ENCODE measurements at regions not wholly inside any gene's neighbourhood (a gene's known extent, or its start where the extent isn't known, plus 50 kb on each side); places are given as distances from the start of the nearest gene placed in this dataset.

DNA sequence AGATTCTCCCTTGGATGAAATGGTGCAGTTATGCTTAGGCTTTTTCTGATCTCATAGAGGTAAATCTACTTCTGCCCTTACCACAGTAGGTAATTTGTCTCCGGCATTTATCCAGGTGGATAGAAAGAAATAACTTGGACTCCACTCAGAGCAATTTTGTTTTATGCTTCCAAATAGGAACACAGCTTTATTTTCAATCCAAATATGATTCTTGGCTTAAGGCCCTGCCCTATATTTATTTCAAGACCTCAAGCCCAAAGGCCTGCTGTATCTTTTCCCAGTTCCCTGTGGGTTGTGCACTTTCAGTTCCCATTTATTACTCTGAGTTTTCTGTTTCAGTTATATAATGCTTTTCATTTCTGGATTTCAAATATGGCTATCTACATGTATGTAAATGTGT, 274.2 kb upstream of the SMC2 start:
- peak; percentile 51 for DNase-seq (ENCODE audit: low spot score)
- in situ Hi-C loops (cut with HindIII; ENCODE audit: low sequenced_read_pairs) = no loop called here

DNA sequence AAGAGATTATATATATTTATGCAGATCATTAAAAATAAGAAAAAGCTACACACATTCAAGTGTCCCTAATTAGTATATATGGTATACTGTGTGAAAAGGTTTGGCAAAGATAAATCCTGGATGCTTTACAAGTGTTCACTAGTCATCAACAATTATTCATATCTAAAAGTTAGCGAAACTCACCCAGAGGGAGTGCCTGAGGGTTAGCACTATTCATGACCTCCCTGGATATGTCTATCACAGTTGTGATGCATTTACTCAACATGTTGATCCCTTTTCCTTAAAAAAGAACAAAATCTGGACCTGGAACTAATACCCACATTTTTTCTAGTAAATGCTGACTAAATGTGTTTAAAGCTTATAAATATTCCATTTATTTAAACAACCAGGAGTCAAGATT, 273.0 kb upstream of the SMC2 start:
- DNase-seq (ENCODE audit: low spot score) = no peak
- in situ Hi-C loops (cut with HindIII; ENCODE audit: low sequenced_read_pairs) = no loop called here

DNA sequence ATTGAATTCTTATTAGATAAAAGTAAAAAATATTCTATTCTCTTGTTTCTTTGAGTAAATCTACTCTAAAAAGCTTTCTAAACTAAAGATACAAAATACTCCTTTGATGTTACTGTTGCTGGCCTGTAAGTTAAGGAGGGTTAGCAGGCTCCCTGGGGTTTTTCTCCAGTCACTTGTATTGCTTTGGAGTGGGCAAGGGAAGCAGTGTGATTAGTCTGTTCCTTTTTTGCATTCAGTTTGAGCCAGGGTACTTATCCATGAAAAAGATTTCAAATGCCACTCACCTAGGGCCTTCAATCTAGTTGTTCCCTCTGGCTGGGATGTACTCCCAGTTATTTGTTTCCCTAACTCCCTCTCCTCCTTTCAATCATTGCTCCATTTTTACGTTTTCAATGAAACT, 256.2 kb upstream of the SMC2 start:
- in situ Hi-C loops (cut with HindIII; ENCODE audit: low sequenced_read_pairs) = no loop called here
- DNase-seq (ENCODE audit: low spot score) = no peak

DNA sequence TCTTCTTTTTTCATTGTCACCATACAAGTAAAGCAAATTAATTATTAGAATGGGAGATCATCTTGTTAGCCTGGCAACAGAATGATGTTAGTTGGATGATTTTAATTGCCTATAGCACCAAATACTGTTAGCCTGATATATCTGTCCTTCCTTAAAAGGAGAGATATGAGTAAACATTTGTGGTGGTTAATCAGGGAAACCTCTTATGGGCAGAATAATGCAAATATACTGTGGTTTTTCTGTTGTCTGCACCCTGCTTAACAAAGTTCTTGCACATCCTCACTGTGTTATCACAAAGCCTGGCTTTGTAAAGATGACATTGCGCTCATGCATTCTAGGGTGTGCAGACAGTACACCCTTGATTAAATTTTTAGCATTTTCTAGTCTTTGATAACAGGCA, 254.9 kb upstream of the SMC2 start:
- no peak for DNase-seq (ENCODE audit: low spot score)
- in situ Hi-C loops (cut with HindIII; ENCODE audit: low sequenced_read_pairs) = no loop called here

DNA sequence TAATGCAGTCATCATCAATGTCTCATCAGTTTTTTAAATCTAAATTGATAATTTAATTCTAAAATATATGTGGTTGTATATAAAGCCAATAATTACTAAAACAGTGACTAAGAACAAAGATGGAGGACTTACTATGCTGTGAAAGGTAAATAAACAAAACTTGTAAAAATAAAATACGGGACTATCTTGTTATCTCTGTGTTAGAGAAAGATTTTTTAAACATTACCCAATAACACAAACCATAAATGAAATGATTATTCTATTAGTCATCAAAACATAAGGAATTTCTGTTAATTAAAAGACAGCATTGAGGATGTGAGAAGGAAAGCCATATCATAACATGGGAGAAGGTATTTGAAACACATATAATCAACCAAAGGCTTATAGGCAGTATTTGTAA, 226.2 kb upstream of the SMC2 start:
- DNase-seq (ENCODE audit: low spot score) = no peak
- in situ Hi-C loops (cut with HindIII; ENCODE audit: low sequenced_read_pairs) = no loop called here

DNA sequence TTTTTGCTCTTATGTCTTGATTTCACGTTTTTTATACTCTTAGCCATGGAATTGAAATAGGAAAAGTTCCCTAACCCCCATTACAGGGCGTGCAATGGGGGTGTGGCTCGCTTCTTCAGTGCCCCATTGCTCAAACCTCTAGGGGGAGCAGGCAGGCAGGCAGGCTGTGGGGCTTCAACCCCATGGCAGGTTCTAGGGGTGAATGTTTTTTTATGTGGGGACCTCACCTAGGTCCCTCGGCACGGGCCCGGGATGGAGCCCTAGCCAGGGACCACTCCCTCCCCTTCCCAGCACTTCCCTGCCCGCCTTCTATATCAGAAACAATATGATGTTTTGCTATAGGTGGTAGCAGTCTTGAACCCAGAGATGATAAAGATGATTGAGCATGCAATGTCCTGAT, 221.3 kb upstream of the SMC2 start:
- DNase-seq (ENCODE audit: low spot score) = no peak
- in situ Hi-C loops (cut with HindIII; ENCODE audit: low sequenced_read_pairs) = no loop called here

DNA sequence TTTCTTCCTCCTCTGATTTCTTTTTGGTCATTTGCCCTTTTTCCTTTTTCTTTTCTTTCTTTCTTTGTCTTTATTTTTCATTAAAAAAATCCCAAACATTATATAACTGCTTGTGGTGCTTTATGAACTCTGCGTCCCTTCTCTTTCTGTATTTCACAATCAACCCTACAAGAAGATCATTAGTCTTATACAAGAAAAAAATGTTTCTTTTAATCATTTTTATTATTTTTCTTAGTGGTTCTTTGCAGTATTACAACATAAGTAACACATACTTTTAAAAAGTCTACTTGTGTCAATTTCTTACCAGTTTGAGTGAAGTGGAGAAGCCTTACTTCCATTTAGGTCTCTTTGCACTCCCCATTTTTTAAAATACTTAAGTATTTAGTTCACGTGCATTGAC, 212.7 kb upstream of the SMC2 start:
- no peak for DNase-seq (ENCODE audit: low spot score)
- in situ Hi-C loops (cut with HindIII; ENCODE audit: low sequenced_read_pairs) = no loop called here

DNA sequence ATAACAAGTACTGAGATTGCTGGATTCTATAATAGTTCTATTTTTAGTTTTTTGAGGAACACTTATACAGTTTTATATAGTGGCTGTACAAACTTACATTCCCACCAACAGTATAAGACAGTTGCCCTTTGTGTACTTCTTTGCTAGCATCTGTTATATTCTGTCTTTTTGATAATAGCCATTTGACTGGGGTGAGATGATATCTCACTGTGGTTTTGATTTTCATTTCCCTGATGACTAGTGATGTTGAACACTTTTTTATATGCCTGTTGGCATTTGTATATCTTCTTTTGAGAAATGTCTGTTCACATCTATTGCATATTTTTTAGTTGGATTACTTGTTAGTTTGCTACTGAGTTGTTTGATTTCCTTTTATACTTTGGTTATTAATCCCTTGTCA, 204.1 kb upstream of the SMC2 start:
- DNase-seq (ENCODE audit: low spot score) = no peak

DNA sequence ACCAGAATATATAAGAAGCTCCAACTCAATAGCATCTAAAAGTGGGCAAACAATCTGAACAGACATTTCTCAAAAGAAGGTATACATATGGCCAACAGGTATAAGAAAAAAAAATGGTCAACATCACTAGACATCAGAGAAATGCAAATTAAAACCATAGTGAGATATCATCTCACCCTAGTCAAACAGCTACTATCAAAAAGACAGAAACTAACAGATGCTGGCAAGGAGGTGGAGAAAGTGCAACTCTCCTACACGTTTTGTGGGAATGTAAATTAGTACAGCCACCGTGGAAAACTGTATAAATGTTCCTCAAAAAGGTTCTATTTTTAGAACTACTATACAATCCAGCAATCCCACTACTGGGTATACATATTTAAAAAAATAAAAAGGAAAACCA, 199.9 kb upstream of the SMC2 start:
- in situ Hi-C loops (cut with HindIII; ENCODE audit: low sequenced_read_pairs) = no loop called here
- no peak for DNase-seq (ENCODE audit: low spot score)

More for the DNA sequence above, 204.1 kb upstream of the SMC2 start:
- in situ Hi-C loops (cut with HindIII; ENCODE audit: low sequenced_read_pairs) = no loop called here

DNA sequence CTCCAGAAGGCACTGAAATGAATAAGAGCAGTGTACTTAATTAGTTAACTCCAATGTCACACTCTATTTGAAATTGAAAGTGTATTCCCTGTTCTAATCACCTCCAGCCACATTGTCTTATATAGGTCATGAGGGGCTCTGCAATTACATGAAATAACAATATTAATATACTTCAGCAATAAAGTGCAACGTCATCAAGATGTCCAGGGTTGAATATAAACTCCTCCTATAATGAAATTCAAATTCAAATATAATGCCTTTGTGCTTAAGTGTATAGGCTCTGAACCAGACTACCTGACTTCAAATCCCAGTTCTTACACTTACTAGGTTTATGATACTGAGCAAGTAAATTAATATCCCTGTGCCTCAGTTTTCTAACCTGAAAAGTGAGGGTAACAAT, 195.6 kb upstream of the SMC2 start:
- in situ Hi-C loops (cut with HindIII; ENCODE audit: low sequenced_read_pairs) = no loop called here

DNA sequence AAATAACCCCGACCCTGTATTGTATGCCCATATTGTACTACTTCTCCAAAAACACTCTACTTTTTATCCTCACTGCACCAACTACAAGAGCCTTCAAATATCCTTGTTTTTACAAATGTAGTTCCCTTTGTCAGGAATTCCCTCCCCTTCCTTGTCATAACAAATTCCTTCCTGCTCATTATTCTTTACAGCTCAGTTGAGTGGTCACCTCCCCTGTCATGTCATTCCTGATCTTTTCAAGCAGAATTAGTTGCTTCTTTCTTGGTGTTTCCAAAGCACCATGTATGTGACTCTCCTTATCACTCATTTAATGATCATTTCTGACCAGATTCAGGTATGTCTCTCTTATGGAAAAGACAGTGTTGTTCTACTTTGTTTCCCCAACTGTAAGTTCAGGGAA, 194.2 kb upstream of the SMC2 start:
- no peak for DNase-seq (ENCODE audit: low spot score)
- in situ Hi-C loops (cut with HindIII; ENCODE audit: low sequenced_read_pairs) = no loop called here

More for the DNA sequence above, 195.6 kb upstream of the SMC2 start:
- no peak for DNase-seq (ENCODE audit: low spot score)

DNA sequence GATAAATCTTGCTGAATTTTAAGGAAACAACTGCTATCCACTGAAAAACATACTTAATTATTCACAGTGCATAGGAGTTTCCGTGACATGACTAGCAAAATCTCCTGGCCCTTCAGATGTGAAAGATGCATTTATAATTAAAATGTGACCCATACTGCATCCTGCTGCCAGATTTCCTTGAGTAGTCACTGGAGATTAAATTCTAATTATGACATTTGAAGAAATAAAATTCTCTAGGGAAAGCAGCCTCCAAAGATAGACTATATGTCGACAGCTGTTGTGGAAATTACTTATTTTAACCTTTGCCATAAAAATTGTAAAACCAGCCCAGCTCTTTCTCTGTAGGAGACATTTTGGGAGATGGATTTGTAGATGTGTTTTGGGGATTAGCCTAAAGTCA, 193.6 kb upstream of the SMC2 start:
- DNase-seq (ENCODE audit: low spot score) = no peak
- in situ Hi-C loops (cut with HindIII; ENCODE audit: low sequenced_read_pairs) = no loop called here

DNA sequence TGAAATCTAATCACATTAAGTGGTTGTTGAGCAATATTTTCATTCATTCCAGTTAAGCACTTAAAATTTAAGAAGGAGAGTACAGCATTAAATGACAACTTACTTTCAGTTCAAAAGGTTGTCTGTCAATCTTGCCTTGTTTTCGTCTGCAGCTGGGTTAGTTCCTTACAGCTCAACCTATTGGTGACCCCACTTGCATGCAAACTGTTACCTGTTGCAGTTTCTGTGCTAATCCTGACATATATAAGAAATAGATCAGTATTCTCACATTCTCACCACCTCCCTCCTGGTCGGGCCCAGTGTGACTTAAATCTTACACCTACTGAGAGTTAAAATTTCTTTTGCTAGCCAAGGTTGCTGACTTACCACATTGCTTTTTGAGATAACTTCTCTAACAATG, 191.8 kb upstream of the SMC2 start:
- DNase-seq (ENCODE audit: low spot score) = no peak

DNA sequence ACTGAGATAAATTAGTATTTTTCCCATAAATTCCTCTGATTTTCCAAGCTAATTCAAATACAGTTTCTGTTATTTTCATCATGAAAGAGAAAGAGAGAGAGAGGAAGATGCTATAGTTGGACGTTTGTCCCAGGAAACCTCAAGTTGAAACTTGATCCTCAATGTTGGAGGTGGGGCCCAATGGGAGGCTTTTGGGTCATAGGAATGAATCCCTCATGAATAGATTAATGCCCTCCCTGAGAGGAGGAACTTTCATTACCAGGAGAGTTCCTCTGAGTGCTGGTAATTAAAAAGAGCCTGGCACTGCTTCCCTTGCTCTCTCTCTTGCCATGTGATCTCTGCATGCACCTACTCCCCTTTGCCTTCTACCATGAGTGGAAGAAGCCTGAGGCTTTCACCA, 189.9 kb upstream of the SMC2 start:
- no peak for DNase-seq (ENCODE audit: low spot score)
- in situ Hi-C loops (cut with HindIII; ENCODE audit: low sequenced_read_pairs) = no loop called here

More for the DNA sequence above, 191.8 kb upstream of the SMC2 start:
- in situ Hi-C loops (cut with HindIII; ENCODE audit: low sequenced_read_pairs) = no loop called here

DNA sequence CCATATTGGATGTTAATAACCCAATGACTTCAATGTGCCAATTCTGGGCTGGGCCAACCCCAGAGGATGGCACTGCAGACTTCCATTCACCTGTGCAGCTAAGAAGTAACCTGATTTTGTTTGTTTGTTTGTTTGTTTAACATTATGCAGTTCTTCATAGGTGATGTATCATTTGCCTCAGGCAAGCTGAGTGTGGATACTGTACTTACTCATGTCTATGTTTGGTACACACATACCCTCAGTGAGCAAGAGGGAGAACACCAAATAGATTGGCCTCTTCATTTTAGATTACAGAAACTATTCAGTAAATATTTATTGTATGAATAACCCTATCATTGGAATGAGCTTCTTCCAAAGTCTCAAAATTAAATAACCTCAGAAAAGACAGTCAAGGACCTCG, 180.2 kb upstream of the SMC2 start:
- no peak for DNase-seq (ENCODE audit: low spot score)
- in situ Hi-C loops (cut with HindIII; ENCODE audit: low sequenced_read_pairs) = no loop called here

DNA sequence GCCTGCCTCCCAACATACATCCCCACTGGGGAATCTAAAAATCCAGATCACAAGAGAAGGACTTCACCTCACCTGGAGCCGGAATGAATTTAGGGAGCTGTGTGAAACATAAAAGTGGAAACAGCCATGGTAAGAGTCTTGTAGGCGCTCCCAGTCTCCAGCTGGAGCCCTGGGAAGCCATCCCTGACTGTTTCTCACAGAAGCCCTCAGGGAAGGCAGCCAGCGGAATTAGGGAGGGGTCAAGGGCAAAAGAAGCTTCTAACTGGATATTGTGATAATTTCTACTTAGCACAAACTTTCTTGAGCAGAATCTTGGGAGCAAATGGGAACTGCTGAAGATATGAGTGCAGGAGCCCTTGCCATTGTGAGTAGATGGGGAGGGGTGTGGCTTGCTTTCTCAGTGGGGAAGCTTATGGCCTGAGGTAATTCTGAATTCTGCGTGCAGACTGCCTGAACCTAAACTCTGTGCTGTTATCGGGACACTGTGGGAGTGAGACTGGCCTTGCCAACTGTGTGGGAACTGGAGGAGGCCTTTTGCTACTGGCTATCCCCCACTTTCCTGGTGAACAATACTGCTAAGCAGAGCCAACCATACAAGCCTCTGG, 174.4 kb upstream of the SMC2 start:
- in situ Hi-C loops (cut with HindIII; ENCODE audit: low sequenced_read_pairs) = no loop called here

DNA sequence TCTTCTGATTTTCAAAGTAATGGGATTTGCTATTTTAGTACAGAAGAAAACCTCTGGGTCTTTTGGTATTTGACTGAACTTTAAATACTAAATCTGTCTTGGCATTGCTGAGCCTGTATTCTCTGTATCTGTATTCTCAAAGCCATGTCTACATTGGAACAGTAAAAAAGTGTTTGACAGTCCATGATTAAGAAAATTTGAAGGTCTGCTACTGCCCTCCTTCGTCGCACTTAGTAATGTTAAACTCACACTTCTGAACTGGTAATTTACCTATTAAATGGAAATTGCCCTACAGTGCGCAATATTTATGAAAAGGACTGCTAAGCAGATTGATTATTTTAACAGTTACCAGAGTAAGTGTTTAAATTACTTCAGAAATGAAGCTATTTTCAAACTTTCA, 165.7 kb upstream of the SMC2 start:
- no peak for DNase-seq (ENCODE audit: low spot score)
- in situ Hi-C loops (cut with HindIII; ENCODE audit: low sequenced_read_pairs) = no loop called here

More for the DNA sequence above, 174.4 kb upstream of the SMC2 start:
- DNase-seq (ENCODE audit: low spot score) = no peak

DNA sequence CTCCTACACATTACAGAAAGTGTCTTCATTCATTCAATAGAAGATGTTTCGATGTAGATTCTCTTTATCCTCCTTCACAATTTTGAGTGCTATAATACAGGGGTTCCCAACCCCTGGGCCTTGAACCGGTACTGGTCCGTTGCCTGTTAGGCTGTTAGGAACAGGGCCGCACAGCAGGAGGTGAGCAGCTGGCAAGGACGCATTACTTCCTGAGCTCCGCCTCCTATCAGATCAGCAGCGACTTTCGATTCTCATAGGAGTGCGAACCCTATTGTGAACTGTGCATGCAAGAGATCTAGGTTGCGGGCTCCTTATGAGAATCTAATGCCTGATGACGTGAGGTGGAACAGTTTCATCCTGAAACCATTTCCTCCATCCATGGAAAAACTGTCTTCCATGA, 153.0 kb upstream of the SMC2 start:
- DNase-seq (ENCODE audit: low spot score) = no peak
- in situ Hi-C loops (cut with HindIII; ENCODE audit: low sequenced_read_pairs) = no loop called here

DNA sequence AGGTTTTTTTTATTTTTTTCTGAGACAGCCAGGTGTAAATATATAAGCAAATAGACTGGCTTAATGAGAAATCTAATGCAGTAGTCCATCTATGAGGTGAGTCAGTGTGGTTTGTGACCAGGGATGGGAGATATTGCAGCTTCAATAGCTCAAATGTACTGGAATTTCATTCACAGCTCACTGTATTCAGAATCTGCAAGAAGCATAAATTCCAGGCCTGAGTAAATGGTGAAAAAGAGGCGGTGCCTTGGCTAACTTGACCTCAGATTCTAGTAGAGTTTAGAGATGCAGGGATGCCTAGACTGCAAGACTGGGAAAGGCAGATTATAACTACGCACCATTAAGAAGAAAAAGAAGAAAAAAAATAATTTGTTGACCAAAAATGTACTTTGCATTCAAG, 151.9 kb upstream of the SMC2 start:
- in situ Hi-C loops (cut with HindIII; ENCODE audit: low sequenced_read_pairs) = no loop called here
- no peak for DNase-seq (ENCODE audit: low spot score)

DNA sequence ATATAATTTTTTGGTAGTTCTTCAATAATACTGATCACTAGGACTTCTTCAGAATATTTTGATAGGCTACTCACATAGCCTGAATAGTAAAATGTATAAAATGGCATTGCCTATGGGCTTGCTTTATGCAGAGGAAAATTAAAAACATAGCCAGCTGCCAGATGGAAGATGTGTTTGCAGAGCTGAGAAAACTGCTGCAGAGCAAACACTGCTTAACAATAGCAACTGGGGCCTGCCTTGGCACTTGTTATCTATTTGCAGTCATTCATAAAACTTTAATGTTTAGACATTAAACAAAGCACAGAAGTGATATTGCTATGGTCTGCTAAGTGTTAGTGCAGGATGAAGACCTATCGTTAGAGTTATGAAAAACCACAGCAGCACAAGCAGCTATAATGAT, 151.5 kb upstream of the SMC2 start:
- DNase-seq (ENCODE audit: low spot score) = no peak
- in situ Hi-C loops (cut with HindIII; ENCODE audit: low sequenced_read_pairs) = no loop called here

DNA sequence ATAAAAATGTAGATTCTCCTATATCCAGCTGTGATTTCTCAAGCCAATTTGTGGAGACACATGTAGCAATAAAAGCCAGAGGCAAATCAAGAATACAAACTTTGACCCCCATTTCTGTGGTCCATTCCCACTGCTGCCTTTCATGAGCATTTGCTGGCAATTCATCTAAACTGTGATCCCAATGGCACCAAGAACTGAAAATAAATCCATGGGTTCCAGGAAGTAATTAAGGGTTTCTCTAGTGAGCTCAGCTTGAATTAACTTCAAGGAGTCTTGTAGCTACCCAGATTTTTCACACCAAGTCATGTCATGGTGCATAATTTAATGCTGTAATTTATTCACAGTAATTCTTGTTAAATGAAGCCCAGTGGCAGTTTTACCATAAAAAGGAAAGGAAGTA, 145.0 kb upstream of the SMC2 start:
- in situ Hi-C loops (cut with HindIII; ENCODE audit: low sequenced_read_pairs) = no loop called here
- DNase-seq (ENCODE audit: low spot score) = no peak

DNA sequence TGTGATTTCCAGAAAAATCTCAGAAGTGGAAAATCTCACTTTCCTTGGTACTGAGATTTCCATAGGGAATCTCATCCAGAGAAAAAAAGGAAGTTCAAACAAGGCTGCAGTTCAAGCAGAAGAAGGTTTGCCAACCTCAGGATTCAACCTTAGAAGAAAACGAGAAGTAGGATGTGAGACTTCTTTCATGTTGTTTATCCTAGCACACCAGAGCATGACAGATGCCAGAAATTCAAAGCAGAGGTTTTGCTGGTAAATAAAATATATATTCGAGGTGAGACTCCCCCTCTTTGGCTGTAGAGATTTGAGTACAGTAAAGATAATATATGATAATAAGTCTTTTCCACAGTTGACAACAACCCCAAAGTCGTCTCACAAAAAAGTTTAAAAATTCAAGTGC, 116.9 kb upstream of the SMC2 start:
- no peak for DNase-seq (ENCODE audit: low spot score)
- in situ Hi-C loops (cut with HindIII; ENCODE audit: low sequenced_read_pairs) = no loop called here
